Adipocyte (in vitro differentiated cells): ENCODE measurements at regions not wholly inside any gene's neighbourhood (a gene's known extent, or its start where the extent isn't known, plus 50 kb on each side); places are given as distances from the start of the nearest gene placed in this dataset.

Source experiments
- DNase-seq: peaks from one replicate; pipeline ENCODE4 v3.0.0-alpha.2; 2015; ENCODE audit warnings: low read depth
- H3K27me3 ChIP-seq: replicated peaks from 2 replicates; pipeline ENCODE4 v1.7.0; 2013; ENCODE audit warnings: mild to moderate bottlenecking, low read length, moderate library complexity; ENCODE audit not compliant: control insufficient read depth, insufficient read depth
- H3K36me3 ChIP-seq: 2 replicates; pipeline ENCODE4 v1.7.0; 2013; ENCODE audit warnings: low read length, mild to moderate bottlenecking, moderate library complexity; ENCODE audit not compliant: control insufficient read depth, insufficient read depth, severe bottlenecking
- H3K4me1 ChIP-seq: 2 replicates; pipeline ENCODE4 v1.7.0; 2013; ENCODE audit warnings: mild to moderate bottlenecking, low read length, moderate library complexity; ENCODE audit not compliant: control insufficient read depth, insufficient read depth
- H3K4me3 ChIP-seq: 2 replicates; pipeline ENCODE4 v1.7.0; 2013; ENCODE audit warnings: mild to moderate bottlenecking, low read length, moderate library complexity
- H3K9ac ChIP-seq: 2 replicates; pipeline ENCODE4 v1.7.0; 2013; ENCODE audit warnings: mild to moderate bottlenecking, low read length, moderate library complexity
- H3K9me3 ChIP-seq: 2 replicates; pipeline ENCODE4 v1.7.0; 2013; ENCODE audit warnings: mild to moderate bottlenecking, low read length, moderate library complexity; ENCODE audit not compliant: control insufficient read depth

DNA sequence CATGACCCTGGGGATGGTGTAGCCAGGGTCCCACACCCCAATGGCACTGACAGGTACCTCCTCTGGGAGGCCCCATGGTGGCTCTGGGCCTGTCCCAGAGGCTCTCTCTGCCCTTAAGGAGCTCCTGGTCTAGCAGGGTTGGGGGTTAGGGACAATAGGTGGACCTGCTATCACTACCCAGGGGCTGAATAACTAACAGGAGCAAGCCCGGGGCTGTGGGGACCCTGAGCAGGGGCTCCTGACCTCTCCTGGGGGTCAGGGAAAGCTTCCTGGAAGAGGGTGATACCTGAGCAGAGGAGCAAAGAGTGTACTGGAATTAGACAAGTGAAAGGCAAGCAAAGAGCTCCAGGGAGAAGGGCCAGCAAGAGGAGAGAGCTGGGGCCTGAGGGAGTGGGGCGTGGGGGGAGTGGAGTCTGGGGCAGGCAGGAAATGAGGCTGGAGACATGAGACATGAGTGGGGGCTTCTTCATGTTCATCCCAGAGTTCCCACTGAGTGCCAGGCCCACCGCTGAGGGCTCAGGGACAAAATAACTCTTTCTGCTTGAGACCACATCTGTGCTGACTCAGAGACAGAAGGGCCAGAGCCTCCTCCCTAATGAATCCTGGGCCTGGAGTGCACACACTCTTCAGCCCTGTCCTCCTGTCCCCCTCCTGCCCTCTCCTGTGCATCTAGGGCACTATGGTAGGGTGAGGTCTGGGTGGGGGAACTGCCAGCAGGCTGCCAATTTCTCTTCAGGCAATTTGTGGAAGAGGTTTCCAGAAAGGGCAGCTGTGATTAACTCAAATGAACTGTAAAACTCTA lies 517.6 kb downstream of the PTPRU start:
- H3K27me3 ChIP-seq = peaks cover 27% of the 10 kb centered on the region
- no peak overlapping the region for H3K9ac ChIP-seq
- no peaks in the 10 kb centered on the region for H3K4me1 ChIP-seq
- no peaks in the 10 kb centered on the region for H3K9me3 ChIP-seq
- no peak for DNase-seq
- H3K4me3 ChIP-seq = no peak overlapping the region
- H3K36me3 ChIP-seq = no peaks in the 10 kb centered on the region

DNA sequence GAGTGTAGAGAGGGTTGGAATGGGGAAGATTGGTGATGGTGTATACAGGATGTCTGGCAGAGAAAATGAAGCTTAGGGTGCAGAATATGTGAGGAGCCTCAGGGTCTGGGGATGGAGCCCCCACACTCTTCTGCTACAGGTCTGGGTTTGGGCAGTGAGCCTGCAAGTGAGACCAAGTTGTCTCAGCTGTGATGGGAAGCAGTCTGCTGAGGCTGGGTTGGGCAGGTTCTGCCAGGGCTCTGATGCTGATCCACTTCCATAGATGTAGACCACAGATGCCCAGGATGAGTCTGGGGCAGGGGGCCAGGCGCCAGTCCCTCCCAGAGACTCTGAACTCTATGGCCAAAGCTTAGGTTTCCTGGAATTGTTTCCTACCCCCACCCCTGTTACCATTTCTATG lies 516.9 kb downstream of the PTPRU start:
- no peaks in the 10 kb centered on the region for H3K36me3 ChIP-seq
- H3K27me3 ChIP-seq = peaks cover 30% of the 10 kb centered on the region
- no peaks in the 10 kb centered on the region for H3K4me1 ChIP-seq
- H3K9me3 ChIP-seq = no peaks in the 10 kb centered on the region
- H3K9ac ChIP-seq = no peak overlapping the region
- H3K4me3 ChIP-seq = no peak overlapping the region
- DNase-seq = no peak

DNA sequence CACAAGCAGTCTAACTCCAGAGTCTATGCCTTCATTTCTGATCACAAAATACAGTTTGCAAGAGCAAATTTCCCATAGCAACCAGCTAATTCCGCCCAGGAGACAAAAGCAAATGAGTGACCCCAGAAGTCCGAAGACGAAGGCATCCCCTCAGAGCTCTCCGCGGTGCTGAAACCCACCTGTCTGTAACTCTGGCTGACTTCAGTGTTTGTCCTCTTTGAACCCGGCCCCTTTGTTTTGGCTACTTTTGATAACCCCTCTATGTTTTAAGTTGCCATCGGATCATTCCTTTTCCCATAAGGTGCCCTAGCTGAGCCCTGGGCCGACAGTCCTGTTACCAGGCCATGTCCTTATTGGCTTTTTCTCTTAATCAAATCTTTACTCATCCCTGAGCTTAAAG lies 515.8 kb downstream of the PTPRU start:
- Histone ChIP-seq H3K4me1 (no peaks in the 10 kb centered on the region), H3K9ac (no peak overlapping the region), H3K36me3 (no peaks in the 10 kb centered on the region), H3K4me3 (no peak overlapping the region), H3K9me3 (no peaks in the 10 kb centered on the region), H3K27me3 (peaks cover 27% of the 10 kb centered on the region)
- peak; percentile 9 for DNase-seq

DNA sequence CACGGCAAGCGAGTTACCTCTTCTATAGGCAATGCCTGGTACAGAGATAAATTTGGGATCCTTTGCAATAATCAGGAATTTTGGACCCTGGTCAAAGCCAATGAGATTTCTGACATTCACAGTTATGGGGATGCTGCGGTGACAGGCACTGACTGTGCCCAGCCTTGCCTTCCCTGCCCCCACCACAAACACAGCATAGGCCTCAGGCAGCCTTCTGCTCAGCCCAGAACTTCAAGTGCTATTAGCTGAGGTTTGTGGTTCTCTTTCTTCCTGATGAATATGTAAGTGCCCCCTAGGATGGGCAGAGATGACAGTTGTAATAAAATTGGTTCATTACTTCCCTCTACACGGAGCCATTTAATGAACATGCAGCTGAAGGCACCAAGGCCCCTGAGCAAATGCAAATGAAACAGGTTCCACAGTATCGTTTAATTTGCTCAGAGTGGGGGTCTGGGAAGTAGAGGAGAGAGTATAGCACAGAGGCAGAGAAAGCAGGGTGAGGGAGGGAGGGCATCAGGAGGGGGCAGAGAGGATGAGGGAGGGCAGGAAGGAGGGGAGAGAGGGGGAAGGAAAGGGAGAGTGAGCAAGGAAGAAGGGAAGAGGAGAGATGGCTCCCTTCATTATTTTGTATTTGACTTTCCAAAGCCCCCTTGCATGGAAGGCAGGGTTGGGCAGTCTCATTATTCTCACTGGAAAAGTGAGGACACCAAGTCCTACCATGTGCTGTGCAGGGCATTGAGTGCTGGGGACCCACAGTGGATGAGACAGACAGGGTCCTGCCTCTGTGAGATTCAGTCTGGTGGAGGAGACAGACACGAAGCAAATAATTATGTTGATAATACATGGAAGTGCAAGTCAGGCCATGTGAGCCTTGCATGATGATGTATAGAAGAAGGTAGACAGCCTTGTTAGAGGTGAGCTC lies 513.0 kb downstream of the PTPRU start:
- DNase-seq = no peak

GRCh38 chr1:29747196-29747595 lies 510.9 kb downstream of the PTPRU start:
- Histone ChIP-seq H3K36me3 (no peaks in the 10 kb centered on the region), H3K4me1 (no peaks in the 10 kb centered on the region), H3K9ac (no peak overlapping the region), H3K4me3 (no peak overlapping the region), H3K9me3 (no peaks in the 10 kb centered on the region), H3K27me3 (peaks cover 41% of the 10 kb centered on the region)
- DNase-seq = no peak

More for the DNA sequence above, 513.0 kb downstream of the PTPRU start:
- Histone ChIP-seq H3K36me3 (no peaks in the 10 kb centered on the region), H3K9ac (no peak overlapping the region), H3K9me3 (no peaks in the 10 kb centered on the region), H3K4me1 (no peaks in the 10 kb centered on the region), H3K4me3 (no peak overlapping the region), H3K27me3 (peaks cover 40% of the 10 kb centered on the region)

GRCh38 chr1:29746076-29746665 lies 509.8 kb downstream of the PTPRU start:
- DNase-seq = no peak
- Histone ChIP-seq H3K27me3 (peaks cover 51% of the 10 kb centered on the region), H3K9me3 (no peaks in the 10 kb centered on the region), H3K36me3 (no peaks in the 10 kb centered on the region), H3K4me1 (no peaks in the 10 kb centered on the region), H3K9ac (no peak overlapping the region), H3K4me3 (no peak overlapping the region)

- DNase-seq = no peak
- H3K36me3 ChIP-seq = no peaks in the 10 kb centered on the region
- no peaks in the 10 kb centered on the region for H3K9me3 ChIP-seq
- no peak overlapping the region for H3K9ac ChIP-seq
- no peaks in the 10 kb centered on the region for H3K4me1 ChIP-seq
- H3K4me3 ChIP-seq = no peak overlapping the region
- peaks cover 63% of the 10 kb centered on the region for H3K27me3 ChIP-seq
Observed at GRCh38 chr1:29744684-29745490, 508.6 kb downstream of the PTPRU start.

DNA sequence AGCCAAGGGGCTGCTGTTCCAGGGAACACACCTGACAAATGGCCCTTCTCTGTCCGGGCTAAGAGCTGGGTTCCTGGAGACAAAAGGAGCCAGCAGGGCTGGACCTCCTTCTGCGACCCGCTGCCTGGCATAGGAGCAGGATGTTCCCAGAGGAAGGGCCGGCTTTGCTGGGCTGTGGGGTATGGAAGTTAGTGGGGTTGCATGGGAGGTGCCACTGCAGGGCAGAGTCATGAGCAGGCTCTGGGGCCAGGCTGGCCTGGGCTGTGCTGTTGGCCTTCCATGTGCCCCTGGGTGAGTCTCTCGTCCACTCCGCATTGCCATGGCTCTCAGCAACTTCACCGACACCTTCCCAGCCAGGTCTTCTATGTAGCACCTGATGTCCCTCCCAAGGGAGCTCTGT lies 507.6 kb downstream of the PTPRU start:
- peaks cover 71% of the 10 kb centered on the region for H3K27me3 ChIP-seq
- H3K9me3 ChIP-seq = no peaks in the 10 kb centered on the region
- no peaks in the 10 kb centered on the region for H3K4me1 ChIP-seq
- no peak for DNase-seq
- H3K4me3 ChIP-seq = no peak overlapping the region
- no peak overlapping the region for H3K9ac ChIP-seq
- H3K36me3 ChIP-seq = no peaks in the 10 kb centered on the region

- DNase-seq = no peak
- no peaks in the 10 kb centered on the region for H3K4me1 ChIP-seq
- H3K36me3 ChIP-seq = no peaks in the 10 kb centered on the region
- H3K9ac ChIP-seq = no peak overlapping the region
- H3K27me3 ChIP-seq = peaks cover 72% of the 10 kb centered on the region
- no peak overlapping the region for H3K4me3 ChIP-seq
- no peaks in the 10 kb centered on the region for H3K9me3 ChIP-seq
Observed at GRCh38 chr1:29743264-29743663, 506.9 kb downstream of the PTPRU start.

DNA sequence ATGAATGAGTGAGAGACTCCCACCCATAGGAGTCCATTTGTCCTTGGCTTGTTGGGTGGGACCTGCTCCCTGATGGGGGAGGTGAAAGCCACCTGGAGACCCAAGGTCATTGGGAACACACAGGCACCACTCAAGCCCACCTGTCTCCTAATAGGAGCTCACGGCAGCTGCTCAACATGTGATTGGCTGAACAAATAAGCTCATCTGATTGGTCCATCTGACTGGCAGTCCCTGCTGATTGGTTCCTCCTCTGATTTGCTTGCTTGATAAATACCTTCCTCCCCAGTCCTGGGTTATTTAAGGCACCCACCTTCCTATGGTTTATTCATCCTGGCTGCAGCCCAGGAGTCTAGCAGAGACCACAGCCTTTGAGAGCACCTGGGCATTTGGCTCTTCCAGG lies 502.9 kb downstream of the PTPRU start:
- Histone ChIP-seq H3K4me1 (no peaks in the 10 kb centered on the region), H3K36me3 (no peaks in the 10 kb centered on the region), H3K9me3 (no peaks in the 10 kb centered on the region), H3K4me3 (no peak overlapping the region), H3K9ac (no peak overlapping the region), H3K27me3 (peaks cover 49% of the 10 kb centered on the region)
- DNase-seq = no peak
